CD4-positive, alpha-beta T cell (primary cell): ENCODE measurements at regions not wholly inside any gene's neighbourhood (a gene's known extent, or its start where the extent isn't known, plus 50 kb on each side); places are given as distances from the start of the nearest gene placed in this dataset.

Experiments
- ATAC-seq: fragments of 200-7000 bp; cut with Tn5 transposase; one replicate; pipeline ENCODE4 v1.10.0; 2022; ENCODE audit warnings: mild to moderate bottlenecking; ENCODE audit not compliant: poor library complexity
- CTCF ChIA-PET: fragments of 350-600 bp; sonication (Branson Sonifier 250); formaldehyde crosslinking; loops from one replicate; lab custom pipeline; 2021; ENCODE audit warnings: antibody characterized with exemption, inconsistent platforms; lab: Charles Lee
- POLR2A ChIA-PET: fragments of 350-600 bp; sonication (Branson Sonifier 250); formaldehyde crosslinking; loops from one replicate; lab custom pipeline; 2021; ENCODE audit warnings: antibody characterized with exemption, inconsistent platforms; lab: Charles Lee
- DNase-seq, 14 experiments: peaks; one replicate each; pipeline ENCODE4 v3.0.0-alpha.2; 2013 to 2020; ENCODE audit warnings: mixed read lengths in 2 of 14
- H3K27ac ChIP-seq, 2 donors: one replicate each; pipeline versions ENCODE4 v1.5.1 to v1.7.0; 2013; ENCODE audit warnings: low read length in 2 of 2, low read depth in 1 of 2, mild to moderate bottlenecking in 1 of 2
- H3K27me3 ChIP-seq, 2 experiments: 1 replicate in 1 of 2; 2 replicates in 1 of 2; pipeline versions ENCODE4 v1.6.1 to v1.7.0; 2013; ENCODE audit warnings: low read length in 2 of 2, control low read depth in 1 of 2, mild to moderate bottlenecking in 1 of 2, moderate library complexity in 1 of 2; ENCODE audit not compliant: insufficient read depth in 2 of 2, control insufficient read depth in 1 of 2
- H3K36me3 ChIP-seq: one replicate; pipeline ENCODE4 v1.6.1; 2013; ENCODE audit warnings: low read length, control low read depth; ENCODE audit not compliant: insufficient read depth
- H3K4me1 ChIP-seq: one replicate; pipeline ENCODE4 v1.6.1; 2013; ENCODE audit warnings: low read length, control low read depth; ENCODE audit not compliant: insufficient read depth
- H3K4me3 ChIP-seq: one replicate; pipeline ENCODE4 v1.5.1; 2013; ENCODE audit warnings: mild to moderate bottlenecking, low read length, moderate library complexity
- H3K9me3 ChIP-seq, 2 experiments: 1 replicate in 1 of 2; 2 replicates in 1 of 2; pipeline versions ENCODE4 v1.6.1 to v1.7.0; 2013; ENCODE audit warnings: low read length in 2 of 2, mild to moderate bottlenecking in 2 of 2, control low read depth in 1 of 2, moderate library complexity in 1 of 2; ENCODE audit not compliant: control insufficient read depth in 1 of 2, insufficient read depth in 1 of 2
- H3K27ac Mint-ChIP-seq: one replicate; pipeline ENCODE4 v1.8.0; 2020; ENCODE audit warnings: mixed read lengths
- H3K27me3 Mint-ChIP-seq: one replicate; pipeline ENCODE4 v1.8.0; 2021; ENCODE audit warnings: mixed read lengths
- H3K36me3 Mint-ChIP-seq: one replicate; pipeline ENCODE4 v1.8.0; 2021; ENCODE audit warnings: low read depth, mixed read lengths
- H3K4me1 Mint-ChIP-seq: one replicate; pipeline ENCODE4 v1.8.0; 2021; ENCODE audit warnings: low read depth, mixed read lengths
- H3K4me3 Mint-ChIP-seq: one replicate; pipeline ENCODE4 v1.8.0; 2020; ENCODE audit warnings: mild to moderate bottlenecking, mixed read lengths
- H3K9me3 Mint-ChIP-seq: one replicate; pipeline ENCODE4 v1.8.0; 2020; ENCODE audit warnings: mixed read lengths
- intact Hi-C, 2 experiments: fragments of 100-400 bp; cut with DNase I in 1 of 2; cut with micrococcal nuclease in 1 of 2; formaldehyde crosslinking; loops; one replicate each; pipeline versions ENCODE4 v1.15.1 to v1.9.0; 2023 to 2025; cut with DNase I, micrococcal nuclease
- TF ChIP-seq, protein P1 (sequence below): fragments of 200-600 bp; IDR thresholded peaks from one replicate; pipeline ENCODE4 v1.8.0; 2022; ENCODE audit warnings: antibody characterized with exemption, mild to moderate bottlenecking

DNA sequence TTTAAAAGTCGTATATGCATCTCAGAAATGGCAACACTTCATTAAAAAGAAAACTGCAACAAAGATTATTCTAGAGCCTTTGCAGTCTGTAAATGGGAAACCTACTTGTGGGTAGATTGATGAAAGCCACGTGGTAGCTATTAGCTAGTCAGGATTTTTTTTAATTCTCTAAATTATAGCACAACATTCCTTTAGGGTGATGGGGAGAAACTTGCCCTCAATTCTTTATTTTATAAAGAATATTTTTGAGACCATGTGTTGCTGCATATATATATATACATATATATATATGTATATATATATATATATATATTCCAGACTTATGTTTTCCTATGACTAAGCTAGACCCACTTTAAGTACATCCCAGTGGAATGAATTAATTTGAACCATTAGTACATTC is 118.0 kb downstream of the PPP1R3A start:
- POLR2A ChIA-PET = no interaction called here
- Mint-ChIP-seq H3K4me1 (no peaks in the 10 kb centered on the region), H3K27me3 (no peaks in the 10 kb centered on the region), H3K27ac (no peak overlapping the region), H3K36me3 (no peaks in the 10 kb centered on the region), H3K9me3 (no peaks in the 10 kb centered on the region), H3K4me3 (no peak overlapping the region)
- H3K4me1 ChIP-seq = no peaks in the 10 kb centered on the region
- no peaks in the 10 kb centered on the region for H3K9me3 ChIP-seq
- DNase-seq (no peak), ATAC-seq (no peak)
- no peaks in the 10 kb centered on the region for H3K36me3 ChIP-seq
- H3K27ac ChIP-seq = no peak overlapping the region
- no peaks in the 10 kb centered on the region for H3K27me3 ChIP-seq
- no peak overlapping the region for H3K4me3 ChIP-seq
- TF ChIP-seq, protein P1, sequence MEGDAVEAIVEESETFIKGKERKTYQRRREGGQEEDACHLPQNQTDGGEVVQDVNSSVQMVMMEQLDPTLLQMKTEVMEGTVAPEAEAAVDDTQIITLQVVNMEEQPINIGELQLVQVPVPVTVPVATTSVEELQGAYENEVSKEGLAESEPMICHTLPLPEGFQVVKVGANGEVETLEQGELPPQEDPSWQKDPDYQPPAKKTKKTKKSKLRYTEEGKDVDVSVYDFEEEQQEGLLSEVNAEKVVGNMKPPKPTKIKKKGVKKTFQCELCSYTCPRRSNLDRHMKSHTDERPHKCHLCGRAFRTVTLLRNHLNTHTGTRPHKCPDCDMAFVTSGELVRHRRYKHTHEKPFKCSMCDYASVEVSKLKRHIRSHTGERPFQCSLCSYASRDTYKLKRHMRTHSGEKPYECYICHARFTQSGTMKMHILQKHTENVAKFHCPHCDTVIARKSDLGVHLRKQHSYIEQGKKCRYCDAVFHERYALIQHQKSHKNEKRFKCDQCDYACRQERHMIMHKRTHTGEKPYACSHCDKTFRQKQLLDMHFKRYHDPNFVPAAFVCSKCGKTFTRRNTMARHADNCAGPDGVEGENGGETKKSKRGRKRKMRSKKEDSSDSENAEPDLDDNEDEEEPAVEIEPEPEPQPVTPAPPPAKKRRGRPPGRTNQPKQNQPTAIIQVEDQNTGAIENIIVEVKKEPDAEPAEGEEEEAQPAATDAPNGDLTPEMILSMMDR = no peak
- CTCF ChIA-PET = no interaction called here
- intact Hi-C loops = no loop called here

DNA sequence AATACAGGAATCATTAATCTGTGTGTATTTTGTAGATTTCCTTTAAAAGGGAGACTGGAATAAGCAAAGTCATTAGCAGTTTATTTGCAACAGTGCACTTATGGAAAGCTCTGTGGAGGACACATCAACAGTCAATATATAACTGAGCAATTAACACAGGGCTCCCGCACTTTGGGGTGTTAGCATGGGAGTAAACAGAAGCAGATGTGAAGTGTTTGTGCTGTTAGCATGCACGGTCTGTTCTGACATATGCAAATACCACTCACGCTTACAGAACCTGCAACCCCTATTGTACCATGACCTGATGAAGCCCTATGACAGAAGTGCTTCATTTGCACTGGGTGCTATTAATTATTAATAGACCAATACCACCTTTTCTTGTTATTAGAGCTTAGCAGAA is 118.9 kb downstream of the PPP1R3A start:
- H3K4me3 Mint-ChIP-seq = no peak overlapping the region
- no peaks in the 10 kb centered on the region for H3K27me3 ChIP-seq
- ChIA-PET POLR2A (no interaction called here), CTCF (no interaction called here)
- no peaks in the 10 kb centered on the region for H3K9me3 ChIP-seq
- DNase-seq (no peak), ATAC-seq (no peak)
- no peaks in the 10 kb centered on the region for H3K36me3 ChIP-seq
- TF ChIP-seq, protein P1 = no peak
- intact Hi-C loops = no loop called here
- no peak overlapping the region for H3K4me3 ChIP-seq
- H3K36me3 Mint-ChIP-seq = no peaks in the 10 kb centered on the region
- H3K9me3 Mint-ChIP-seq = no peaks in the 10 kb centered on the region
- H3K27me3 Mint-ChIP-seq = no peaks in the 10 kb centered on the region
- H3K4me1 ChIP-seq = no peaks in the 10 kb centered on the region
- H3K27ac Mint-ChIP-seq = no peak overlapping the region
- no peaks in the 10 kb centered on the region for H3K4me1 Mint-ChIP-seq
- H3K27ac ChIP-seq = no peak overlapping the region

DNA sequence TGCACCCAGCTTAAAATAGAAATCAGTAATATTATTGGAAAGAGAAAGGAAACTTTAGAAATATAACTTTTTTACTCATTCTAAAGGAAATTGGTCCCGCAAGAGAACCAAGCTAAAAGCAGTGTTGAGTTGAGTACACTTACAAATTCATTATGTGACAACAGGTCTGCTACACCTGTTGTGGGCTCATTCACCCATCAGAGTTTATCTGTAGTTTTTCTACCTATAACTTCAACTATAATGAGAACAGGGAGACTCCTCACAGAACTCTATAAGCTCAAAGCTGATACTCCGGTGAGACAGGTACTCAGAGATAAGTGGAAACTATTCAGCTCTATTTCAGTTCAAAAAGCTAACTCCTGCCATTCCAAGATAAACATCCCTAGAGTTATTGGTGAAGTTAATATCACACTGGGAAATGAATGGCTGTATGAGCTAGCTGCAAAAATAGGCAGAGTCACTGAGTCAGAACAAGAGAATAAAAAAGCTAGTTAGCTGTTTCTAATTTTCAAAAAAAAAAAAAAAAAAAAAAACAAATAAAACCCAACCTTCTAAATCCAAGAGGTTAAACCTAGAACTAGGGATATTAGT is 121.3 kb downstream of the PPP1R3A start:
- Histone ChIP-seq H3K4me3 (no peak overlapping the region), H3K4me1 (no peaks in the 10 kb centered on the region), H3K27me3 (no peaks in the 10 kb centered on the region), H3K27ac (no peak overlapping the region), H3K36me3 (no peaks in the 10 kb centered on the region), H3K9me3 (no peaks in the 10 kb centered on the region)
- no peaks in the 10 kb centered on the region for H3K27me3 Mint-ChIP-seq
- ChIA-PET CTCF (no interaction called here), POLR2A (no interaction called here)
- DNase-seq (no peak), ATAC-seq (no peak)
- intact Hi-C loops = no loop called here
- H3K36me3 Mint-ChIP-seq = no peaks in the 10 kb centered on the region
- H3K27ac Mint-ChIP-seq = no peak overlapping the region
- no peaks in the 10 kb centered on the region for H3K9me3 Mint-ChIP-seq
- no peaks in the 10 kb centered on the region for H3K4me1 Mint-ChIP-seq
- TF ChIP-seq, protein P1 = no peak
- H3K4me3 Mint-ChIP-seq = no peak overlapping the region
